Vagina (tissue), 2 donors: ENCODE measurements at regions not wholly inside any gene's neighbourhood (a gene's known extent, or its start where the extent isn't known, plus 50 kb on each side); places are given as distances from the start of the nearest gene placed in this dataset.
"Not testable (repeated sequence)": the region's sequence is repeated elsewhere in the genome, so short reads cannot be mapped to it uniquely, and the experiment has no call there.

ENCODE experiments used
- CTCF ChIP-seq, 3 experiments: fragments of 450-650 bp in 2 of 3; fragments of 200-600 bp in 1 of 3; sonication (generic) in 1 of 3; IDR thresholded peaks; one replicate each; pipeline ENCODE4 v1.5.1; 2017 to 2019; ENCODE audit warnings: antibody characterized with exemption in 3 of 3, mild to moderate bottlenecking in 2 of 3, moderate library complexity in 2 of 3
- POLR2AphosphoS5 ChIP-seq, 2 donors: sonication (generic); formaldehyde crosslinking; IDR thresholded peaks; one replicate each; pipeline ENCODE4 v1.9.0; 2017; ENCODE audit warnings: antibody characterized with exemption in 2 of 2, mild to moderate bottlenecking in 2 of 2, low read depth in 1 of 2; ENCODE audit not compliant: insufficient read depth in 1 of 2

- not testable (repeated sequence) for TF ChIP-seq CTCF (IDR thresholded peaks at IDR 0.05); POLR2AphosphoS5 (IDR thresholded peaks at IDR 0.05; ENCODE audit: insufficient read depth in 1 of 2, low read depth in 1 of 2)
Measured at GRCh38 chr2:65963303-65963702, 471.6 kb upstream of the MEIS1 start.
